Suprapubic skin (tissue), 4 donors: ENCODE measurements at regions not wholly inside any gene's neighbourhood (a gene's known extent, or its start where the extent isn't known, plus 50 kb on each side); places are given as distances from the start of the nearest gene placed in this dataset.

Experiments
- CTCF ChIP-seq, 2 donors: fragments of 200-600 bp in 1 of 2; fragments of 450-650 bp in 1 of 2; sonication (generic) in 1 of 2; IDR thresholded peaks; one replicate each; pipeline ENCODE4 v1.5.1; 2016 to 2019; ENCODE audit warnings: antibody characterized with exemption in 2 of 2, mild to moderate bottlenecking in 1 of 2, moderate library complexity in 1 of 2
- EP300 ChIP-seq: sonication (generic); formaldehyde crosslinking; IDR thresholded peaks from one replicate; pipeline ENCODE4 v1.6.1; 2017; ENCODE audit warnings: antibody characterized with exemption
- POLR2A ChIP-seq, 2 donors: fragments of 450-650 bp; IDR thresholded peaks; one replicate each; pipeline ENCODE4 v1.6.1; 2017; ENCODE audit warnings: antibody characterized with exemption in 2 of 2, mild to moderate bottlenecking in 2 of 2, moderate library complexity in 2 of 2
- POLR2AphosphoS5 ChIP-seq, 3 donors: sonication (generic); formaldehyde crosslinking; IDR thresholded peaks; one replicate each; pipeline ENCODE4 v1.6.1; 2017; ENCODE audit warnings: antibody characterized with exemption in 3 of 3

GRCh38 chr7:31171984-31172383 is 119.9 kb downstream of the ADCYAP1R1 start:
- no peak for TF ChIP-seq CTCF (IDR thresholded peaks at IDR 0.05)
- TF ChIP-seq EP300, result no peak
- TF ChIP-seq POLR2A (IDR thresholded peaks at IDR 0.05), result no peak
- no peak for TF ChIP-seq POLR2AphosphoS5 (IDR thresholded peaks at IDR 0.05)
